Activated T-cell treated with anti-CD3 and anti-CD28 coated beads, Interleukin-2, amount 50 U/mL, for 72 hours (primary cell): ENCODE measurements at regions not wholly inside any gene's neighbourhood (a gene's known extent, or its start where the extent isn't known, plus 50 kb on each side); places are given as distances from the start of the nearest gene placed in this dataset.

Experiments used
- ATAC-seq, 2 donors: fragments of 150-1000 bp; cut with Tn5 transposase; replicated peaks in 1 of 2; 2 replicates each; pipeline ENCODE4 v1.10.0; 2021; ENCODE audit warnings: moderate library complexity in 2 of 2, mild to moderate bottlenecking in 1 of 2
- DNase-seq, 2 donors: peaks; one replicate each; pipeline ENCODE4 v3.0.0; 2021 to 2022; ENCODE audit warnings: mixed read lengths in 1 of 2
- H3K27ac Mint-ChIP-seq: one replicate; pipeline ENCODE4 v1.8.0; 2022; ENCODE audit warnings: mild to moderate bottlenecking, moderate library complexity, mixed read lengths
- H3K27me3 Mint-ChIP-seq: one replicate; pipeline ENCODE4 v1.8.0; 2022; ENCODE audit warnings: low read depth, mixed read lengths
- H3K36me3 Mint-ChIP-seq, 2 donors: one replicate each; pipeline ENCODE4 v1.8.0; 2022; ENCODE audit warnings: mixed read lengths in 2 of 2, mild to moderate bottlenecking in 1 of 2; ENCODE audit not compliant: insufficient read depth in 2 of 2
- H3K4me1 Mint-ChIP-seq: one replicate; pipeline ENCODE4 v1.8.0; 2022; ENCODE audit warnings: low read depth, mixed read lengths
- H3K4me3 Mint-ChIP-seq, 2 donors: one replicate each; pipeline ENCODE4 v1.8.0; 2022; ENCODE audit warnings: mild to moderate bottlenecking in 2 of 2, mixed read lengths in 2 of 2, moderate library complexity in 2 of 2
- H3K9me3 Mint-ChIP-seq, 2 donors: one replicate each; pipeline ENCODE4 v1.8.0; 2022; ENCODE audit warnings: mixed read lengths in 2 of 2

DNA sequence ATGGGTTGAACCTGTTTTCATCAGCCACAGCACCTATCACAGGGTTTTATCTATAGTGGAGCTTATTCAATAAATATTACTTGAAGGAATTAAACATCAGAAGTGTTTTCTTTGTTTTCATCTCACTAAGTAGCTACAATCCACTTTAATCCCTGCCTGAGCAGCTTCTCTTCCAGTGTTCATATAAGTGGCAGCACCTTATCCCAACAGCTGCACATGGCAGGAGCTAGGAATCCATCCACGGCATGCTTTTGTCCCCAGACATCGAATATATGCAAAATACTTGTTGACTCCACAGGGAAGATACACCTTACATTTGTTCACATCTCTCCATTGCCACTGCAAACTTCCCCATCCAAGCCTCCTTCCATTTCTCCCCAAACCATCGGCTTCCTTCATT, 549.8 kb upstream of the FAM241A start:
- peaks cover 0 to 2% of the 10 kb centered on the region in 2 donors for H3K36me3 Mint-ChIP-seq
- no peak overlapping the region for H3K4me3 Mint-ChIP-seq
- no peak overlapping the region for H3K27ac Mint-ChIP-seq
- no peaks in the 10 kb centered on the region for H3K9me3 Mint-ChIP-seq
- H3K27me3 Mint-ChIP-seq = no peaks in the 10 kb centered on the region
- no peak for ATAC-seq
- no peaks in the 10 kb centered on the region for H3K4me1 Mint-ChIP-seq
- DNase-seq = no peak

- Mint-ChIP-seq H3K4me3 (no peak overlapping the region), H3K27me3 (no peaks in the 10 kb centered on the region), H3K4me1 (no peaks in the 10 kb centered on the region), H3K36me3 (peaks cover 0 to 2% of the 10 kb centered on the region in 2 donors), H3K27ac (no peak overlapping the region), H3K9me3 (no peaks in the 10 kb centered on the region)
- no peak for ATAC-seq
- DNase-seq = no peak
These were observed 548.8 kb upstream of the FAM241A start for GRCh38 chr4:111596491-111596890.

GRCh38 chr4:111601671-111602070, 543.6 kb upstream of the FAM241A start:
- no peak overlapping the region for H3K27ac Mint-ChIP-seq
- DNase-seq (no peak), ATAC-seq (no peak)
- H3K9me3 Mint-ChIP-seq = peaks cover 0 to 3% of the 10 kb centered on the region in 2 donors
- H3K4me3 Mint-ChIP-seq = no peak overlapping the region
- peaks cover 0 to 2% of the 10 kb centered on the region in 2 donors for H3K36me3 Mint-ChIP-seq
- no peaks in the 10 kb centered on the region for H3K4me1 Mint-ChIP-seq
- no peaks in the 10 kb centered on the region for H3K27me3 Mint-ChIP-seq

DNA sequence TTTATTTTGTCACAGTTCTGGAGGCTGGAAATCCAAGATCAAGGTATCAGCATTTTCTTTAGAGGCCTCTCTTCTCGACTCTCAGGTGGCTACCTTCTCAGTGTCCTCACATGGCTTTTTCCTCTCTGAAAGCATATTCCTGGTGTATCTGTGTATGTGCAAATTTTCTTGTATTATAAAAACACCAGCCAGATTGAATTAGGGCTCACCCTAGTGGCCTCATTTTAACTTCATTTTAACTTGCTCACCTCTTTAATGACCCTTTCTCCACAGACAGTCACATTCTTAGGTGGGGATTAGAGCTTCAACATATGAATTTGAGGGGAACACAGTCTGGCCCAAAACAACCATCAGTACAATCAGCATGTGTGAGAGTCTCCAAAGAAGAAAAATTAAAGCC, 542.4 kb upstream of the FAM241A start:
- no peak for ATAC-seq
- H3K9me3 Mint-ChIP-seq = peaks cover 0 to 3% of the 10 kb centered on the region in 2 donors

DNA sequence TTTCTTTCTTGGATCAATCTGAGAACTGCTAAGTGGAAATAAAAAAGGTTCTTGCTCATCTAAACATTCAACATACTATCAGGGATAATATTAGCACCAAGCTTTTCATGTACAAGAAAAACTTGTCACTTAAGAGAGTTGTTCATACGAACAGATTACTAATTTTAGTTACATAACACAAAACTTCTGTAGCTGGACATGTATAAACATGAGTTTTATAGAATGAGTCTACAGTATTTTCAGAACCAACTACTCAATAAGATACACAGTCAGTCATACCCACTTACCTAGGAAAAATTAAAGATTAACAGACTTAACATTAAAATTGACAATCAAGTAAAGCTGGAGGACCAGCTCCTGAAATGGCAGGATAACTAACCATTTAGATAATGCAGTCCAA, 540.1 kb upstream of the FAM241A start:
- Mint-ChIP-seq H3K36me3 (no peaks in the 10 kb centered on the region), H3K4me3 (no peak overlapping the region), H3K27ac (no peak overlapping the region), H3K4me1 (no peaks in the 10 kb centered on the region), H3K9me3 (peaks cover 0 to 3% of the 10 kb centered on the region in 2 donors), H3K27me3 (no peaks in the 10 kb centered on the region)
- no peak for DNase-seq
- no peak for ATAC-seq

More for the DNA sequence above, 542.4 kb upstream of the FAM241A start:
- H3K36me3 Mint-ChIP-seq = peaks cover 0 to 1% of the 10 kb centered on the region in 2 donors
- no peak overlapping the region for H3K27ac Mint-ChIP-seq
- no peaks in the 10 kb centered on the region for H3K4me1 Mint-ChIP-seq
- no peaks in the 10 kb centered on the region for H3K27me3 Mint-ChIP-seq
- no peak overlapping the region for H3K4me3 Mint-ChIP-seq
- DNase-seq = no peak

- no peak overlapping the region for H3K4me3 Mint-ChIP-seq
- H3K27ac Mint-ChIP-seq = no peak overlapping the region
- no peaks in the 10 kb centered on the region for H3K27me3 Mint-ChIP-seq
- ATAC-seq = no peak
- no peaks in the 10 kb centered on the region for H3K36me3 Mint-ChIP-seq
- H3K4me1 Mint-ChIP-seq = no peaks in the 10 kb centered on the region
- no peak for DNase-seq
- H3K9me3 Mint-ChIP-seq = no peaks in the 10 kb centered on the region
These were observed 534.6 kb upstream of the FAM241A start for GRCh38 chr4:111610681-111611080.

- Mint-ChIP-seq H3K27me3 (no peaks in the 10 kb centered on the region), H3K4me1 (no peaks in the 10 kb centered on the region), H3K9me3 (no peaks in the 10 kb centered on the region), H3K4me3 (no peak overlapping the region), H3K36me3 (no peaks in the 10 kb centered on the region), H3K27ac (no peak overlapping the region)
- DNase-seq (no peak), ATAC-seq (no peak)
These were observed 526.3 kb upstream of the FAM241A start for GRCh38 chr4:111618908-111619307.

GRCh38 chr4:111628437-111628836, 516.8 kb upstream of the FAM241A start:
- DNase-seq (no peak), ATAC-seq (no peak)
- H3K4me1 Mint-ChIP-seq = no peaks in the 10 kb centered on the region
- H3K36me3 Mint-ChIP-seq = no peaks in the 10 kb centered on the region
- no peak overlapping the region for H3K4me3 Mint-ChIP-seq
- H3K9me3 Mint-ChIP-seq = peaks cover 2 to 7% of the 10 kb centered on the region in 2 donors
- H3K27me3 Mint-ChIP-seq = no peaks in the 10 kb centered on the region
- H3K27ac Mint-ChIP-seq = no peak overlapping the region

- no peak overlapping the region for H3K4me3 Mint-ChIP-seq
- no peak for ATAC-seq
- H3K9me3 Mint-ChIP-seq = peaks cover under 1 to 4% of the 10 kb centered on the region in 2 donors
- H3K36me3 Mint-ChIP-seq = no peaks in the 10 kb centered on the region
- DNase-seq = no peak
- no peaks in the 10 kb centered on the region for H3K4me1 Mint-ChIP-seq
- H3K27me3 Mint-ChIP-seq = no peaks in the 10 kb centered on the region
- H3K27ac Mint-ChIP-seq = no peak overlapping the region
These were observed 514.5 kb upstream of the FAM241A start for GRCh38 chr4:111630705-111631104.

GRCh38 chr4:111631215-111631999, 513.8 kb upstream of the FAM241A start:
- H3K27ac Mint-ChIP-seq = no peak overlapping the region
- no peaks in the 10 kb centered on the region for H3K27me3 Mint-ChIP-seq
- no peaks in the 10 kb centered on the region for H3K36me3 Mint-ChIP-seq
- peaks cover 0 to 3% of the 10 kb centered on the region in 2 donors for H3K9me3 Mint-ChIP-seq
- H3K4me1 Mint-ChIP-seq = no peaks in the 10 kb centered on the region
- ATAC-seq = no peak
- H3K4me3 Mint-ChIP-seq = no peak overlapping the region
- no peak for DNase-seq

GRCh38 chr4:111632641-111633151, 512.6 kb upstream of the FAM241A start:
- H3K4me1 Mint-ChIP-seq = no peaks in the 10 kb centered on the region
- H3K27me3 Mint-ChIP-seq = no peaks in the 10 kb centered on the region
- H3K27ac Mint-ChIP-seq = no peak overlapping the region
- H3K36me3 Mint-ChIP-seq = no peaks in the 10 kb centered on the region
- ATAC-seq (no peak), DNase-seq (no peak)
- H3K4me3 Mint-ChIP-seq = no peak overlapping the region
- H3K9me3 Mint-ChIP-seq = no peaks in the 10 kb centered on the region

DNA sequence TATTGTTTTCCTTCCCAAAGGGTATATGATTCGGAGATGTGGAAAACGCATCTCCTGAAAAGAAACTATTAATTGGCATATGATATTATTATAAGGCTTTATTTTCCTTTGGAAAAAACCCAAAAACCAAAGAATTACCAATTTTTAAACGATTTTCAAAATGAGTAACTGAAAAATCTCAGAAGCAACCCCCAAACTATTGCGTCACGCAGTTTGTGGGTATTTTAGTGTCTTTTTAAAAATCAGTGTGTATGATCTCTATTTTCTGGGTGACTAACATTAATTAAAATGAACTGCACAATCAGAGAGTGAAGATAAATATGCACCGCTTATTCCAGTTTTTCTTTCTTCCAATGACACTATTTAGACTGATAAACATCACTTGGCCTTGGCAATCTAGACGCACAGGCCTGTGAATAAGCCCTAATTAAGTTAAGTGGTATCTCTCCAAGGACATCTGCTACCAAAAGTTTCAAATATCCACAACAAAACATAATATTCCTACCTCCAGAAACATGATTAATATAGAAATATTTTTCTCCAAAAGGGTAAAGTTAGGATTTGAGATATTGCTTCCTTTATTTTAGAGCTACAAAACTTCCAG, 511.5 kb upstream of the FAM241A start:
- Mint-ChIP-seq H3K4me1 (no peaks in the 10 kb centered on the region), H3K4me3 (no peak overlapping the region), H3K27ac (no peak overlapping the region), H3K9me3 (no peaks in the 10 kb centered on the region), H3K27me3 (no peaks in the 10 kb centered on the region), H3K36me3 (no peaks in the 10 kb centered on the region)
- ATAC-seq (no peak), DNase-seq (no peak)

GRCh38 chr4:111635646-111636045, 509.6 kb upstream of the FAM241A start:
- H3K27ac Mint-ChIP-seq = no peak overlapping the region
- no peak for ATAC-seq
- H3K9me3 Mint-ChIP-seq = no peaks in the 10 kb centered on the region
- DNase-seq = no peak
- no peak overlapping the region for H3K4me3 Mint-ChIP-seq
- H3K36me3 Mint-ChIP-seq = no peaks in the 10 kb centered on the region
- H3K27me3 Mint-ChIP-seq = peaks cover 5% of the 10 kb centered on the region
- no peaks in the 10 kb centered on the region for H3K4me1 Mint-ChIP-seq
